ENCODE measurements at regions not wholly inside any gene's neighbourhood (a gene's known extent, or its start where the extent isn't known, plus 50 kb on each side); places are given as distances from the start of the nearest gene placed in this dataset.

DNA sequence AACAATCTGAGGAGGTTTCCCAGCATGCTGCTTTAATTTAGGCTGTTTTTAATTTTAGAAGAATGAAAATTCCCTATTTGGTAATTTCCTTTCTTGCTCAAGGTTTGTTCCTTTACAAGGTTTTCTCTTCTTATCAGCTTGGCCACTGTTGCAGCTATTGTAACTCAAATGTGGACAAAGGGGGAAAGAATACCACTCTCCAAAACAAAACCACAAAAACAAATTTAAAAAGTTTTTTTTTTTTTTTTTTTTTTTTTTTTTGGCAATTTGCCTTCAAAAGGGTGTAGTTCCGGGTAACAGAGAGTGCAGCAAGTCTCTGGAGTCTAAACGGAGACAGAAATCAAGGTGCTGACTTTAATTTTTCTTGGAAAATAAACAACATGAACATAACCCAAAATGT is 306.4 kb upstream of the ARGLU1 start:
- no peak for DNase-seq (ENCODE audit: extremely low read depth in 1 of 2, low read depth in 1 of 2)

DNA sequence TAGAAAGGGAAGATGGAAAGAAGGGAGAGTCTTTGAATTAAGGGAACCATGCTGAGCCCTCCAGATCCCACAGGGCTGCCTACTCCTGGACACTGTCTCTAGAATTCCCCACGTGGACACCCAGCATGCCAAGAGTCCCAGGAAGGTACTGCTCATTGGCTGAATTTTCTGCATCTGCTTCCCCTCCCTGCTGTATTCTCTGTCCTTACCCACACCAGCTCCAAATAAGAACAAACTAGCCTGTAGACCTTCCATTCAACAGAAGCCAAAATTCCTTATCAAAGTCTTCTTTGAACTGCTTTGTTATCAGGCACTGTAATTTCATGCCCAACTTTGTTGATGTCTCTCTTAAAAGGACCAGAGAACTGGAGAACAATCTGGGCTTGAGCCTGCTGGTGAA is 305.9 kb upstream of the ARGLU1 start:
- DNase-seq (ENCODE audit: extremely low read depth in 1 of 2, low read depth in 1 of 2) = no peak

DNA sequence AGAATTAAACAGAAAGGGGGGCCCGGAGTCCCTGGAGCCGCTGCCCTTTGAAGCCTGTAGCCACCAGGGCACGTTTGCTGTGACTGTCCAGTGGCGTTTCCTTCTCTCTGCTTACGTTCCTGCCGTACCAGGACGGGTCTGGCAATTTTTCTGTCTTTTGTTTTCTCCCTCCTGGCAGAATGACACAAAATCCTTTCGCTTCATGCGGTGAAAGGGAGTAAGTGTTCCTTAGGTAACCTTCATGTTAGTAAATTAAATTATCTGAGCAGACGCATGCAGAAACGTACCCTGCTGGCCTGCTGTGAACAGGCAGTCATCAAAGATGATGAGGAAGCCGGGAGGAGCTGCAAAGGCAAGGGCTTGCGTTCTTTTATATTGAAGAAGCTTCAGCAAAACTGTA is 299.3 kb upstream of the ARGLU1 start:
- no peak for DNase-seq (ENCODE audit: extremely low read depth in 1 of 2, low read depth in 1 of 2)

DNA sequence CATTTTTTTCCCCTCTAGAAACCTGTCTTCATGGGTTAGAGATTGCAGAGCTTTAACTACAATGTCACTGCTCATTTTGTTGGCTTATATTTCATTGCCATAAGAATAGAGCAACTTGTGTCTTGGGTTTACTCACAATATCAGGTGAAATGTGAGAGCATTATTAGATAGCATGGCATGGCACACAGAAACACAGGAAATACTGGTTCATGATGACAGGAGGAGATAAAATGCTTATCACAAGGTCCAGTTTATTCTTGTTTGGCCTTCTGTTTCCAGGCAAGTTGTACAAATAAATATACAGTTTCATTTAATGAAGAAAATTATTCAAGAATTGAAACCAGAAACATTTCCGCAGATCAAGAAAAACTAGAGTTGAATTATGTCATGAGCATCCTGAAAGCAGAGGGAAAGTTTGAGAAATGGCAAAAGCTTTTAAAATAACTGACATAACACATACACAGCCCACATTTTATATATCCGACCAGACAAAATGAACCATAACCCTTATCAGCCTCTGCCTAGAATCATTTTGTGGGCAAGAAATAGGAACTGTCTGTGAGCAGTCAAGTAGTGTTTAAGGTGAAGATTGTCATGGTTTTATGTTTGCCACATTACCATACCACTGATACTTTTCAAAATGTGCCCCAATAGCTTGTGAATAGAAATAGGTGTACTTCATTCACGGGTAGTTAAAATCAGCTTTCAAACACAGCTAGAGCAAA is 297.9 kb upstream of the ARGLU1 start:
- no peak for DNase-seq (ENCODE audit: extremely low read depth in 1 of 2, low read depth in 1 of 2)

DNA sequence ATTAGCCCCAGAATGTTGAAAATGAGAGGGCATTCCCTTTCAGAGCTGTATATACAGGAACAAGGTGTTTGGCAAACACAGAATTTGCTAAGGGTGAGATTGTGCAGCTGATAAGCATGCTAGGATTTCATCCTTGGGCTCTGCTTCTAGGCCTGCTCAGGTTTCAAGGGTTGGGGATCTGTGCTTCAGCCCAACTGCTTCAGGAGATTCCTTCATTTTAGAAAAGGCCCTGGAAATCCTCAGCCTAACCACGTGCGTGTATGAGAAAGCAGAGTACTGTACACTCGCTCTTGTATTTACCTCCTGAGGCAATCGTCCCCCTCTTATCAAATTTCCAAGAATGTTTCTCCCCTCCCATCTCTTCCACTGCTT is 291.6 kb upstream of the ARGLU1 start:
- no peak for DNase-seq (ENCODE audit: extremely low read depth in 1 of 2, low read depth in 1 of 2)

DNA sequence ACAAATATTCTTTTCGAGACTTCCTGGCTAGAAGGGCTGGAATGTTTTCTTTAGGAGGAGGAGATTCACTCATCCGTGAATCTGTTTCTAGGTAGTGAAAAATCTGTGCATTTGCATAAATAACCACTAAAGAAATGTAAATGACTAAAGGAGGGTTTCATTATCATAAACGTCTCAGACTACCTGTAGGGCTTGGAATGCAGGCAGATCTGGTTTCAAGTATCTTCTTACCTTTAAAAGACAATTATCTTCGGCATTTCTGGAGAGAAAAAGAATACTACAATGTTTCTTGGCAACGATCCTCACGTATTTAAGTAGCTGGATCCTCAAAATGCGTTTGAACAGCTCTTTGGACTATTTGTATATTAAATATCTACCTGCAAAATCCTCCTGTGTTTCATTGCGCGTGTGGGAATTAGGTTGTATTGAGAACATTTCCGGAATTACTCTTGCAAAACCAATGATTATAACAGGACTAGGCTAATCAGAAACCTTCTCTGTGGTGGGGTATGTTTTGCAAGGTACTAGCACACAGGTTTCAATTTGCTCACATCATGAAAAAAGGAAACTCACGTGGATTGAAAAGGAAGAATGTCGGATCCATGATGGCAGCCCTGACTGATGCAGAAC is 291.1 kb upstream of the ARGLU1 start:
- DNase-seq (ENCODE audit: extremely low read depth in 1 of 2, low read depth in 1 of 2) = no peak

DNA sequence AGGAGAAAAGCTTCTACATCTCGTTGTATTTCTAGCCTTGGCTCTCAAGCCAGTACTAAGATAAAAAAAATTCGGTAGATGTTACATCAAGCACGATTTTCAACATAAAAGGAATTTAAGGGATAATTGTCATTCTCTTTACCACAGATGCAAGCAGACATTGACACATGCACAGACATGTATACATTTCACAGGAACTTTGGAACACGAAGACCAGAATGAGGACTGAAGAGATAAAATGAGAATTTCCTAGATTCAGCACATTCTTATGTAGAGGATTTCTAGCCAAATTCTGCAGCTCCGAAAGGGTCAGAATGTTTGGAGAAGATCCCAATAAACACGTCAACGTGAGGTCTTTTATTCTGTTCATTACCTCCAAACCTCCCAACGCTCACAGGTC is 284.5 kb upstream of the ARGLU1 start:
- DNase-seq (ENCODE audit: extremely low read depth in 1 of 2, low read depth in 1 of 2) = no peak

DNA sequence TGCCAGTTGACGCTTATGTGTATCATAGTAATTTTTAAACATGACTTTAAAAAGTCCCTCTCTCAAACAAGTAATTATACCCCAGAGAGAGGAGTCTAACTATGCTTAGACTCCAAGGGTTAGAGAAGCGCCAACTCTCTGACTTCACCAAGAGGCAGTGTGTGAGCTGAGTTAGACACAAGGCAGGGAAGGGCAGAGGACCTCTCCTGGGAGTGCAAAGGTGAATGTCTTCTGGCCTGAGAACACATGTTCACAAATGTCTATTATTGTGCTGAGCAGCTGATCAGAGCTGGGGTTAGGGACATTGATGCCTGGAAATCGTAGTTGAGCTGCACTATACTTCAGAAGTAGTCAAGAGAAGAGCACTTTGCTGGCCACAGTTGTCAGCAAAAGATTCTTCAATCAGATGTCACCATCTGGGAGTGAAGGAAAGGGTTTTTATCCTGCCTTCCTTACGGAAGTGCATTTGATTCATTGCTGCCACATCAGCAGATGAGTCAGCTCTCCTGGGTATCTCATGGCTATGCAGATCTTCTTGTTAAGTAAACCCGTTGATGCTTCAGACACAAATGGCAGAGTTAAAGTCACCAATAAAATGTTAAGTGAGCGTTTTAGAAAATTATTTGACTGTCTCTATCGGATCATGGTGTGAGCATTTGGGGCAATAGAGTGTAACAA is 283.2 kb upstream of the ARGLU1 start:
- no peak for DNase-seq (ENCODE audit: extremely low read depth in 1 of 2, low read depth in 1 of 2)

DNA sequence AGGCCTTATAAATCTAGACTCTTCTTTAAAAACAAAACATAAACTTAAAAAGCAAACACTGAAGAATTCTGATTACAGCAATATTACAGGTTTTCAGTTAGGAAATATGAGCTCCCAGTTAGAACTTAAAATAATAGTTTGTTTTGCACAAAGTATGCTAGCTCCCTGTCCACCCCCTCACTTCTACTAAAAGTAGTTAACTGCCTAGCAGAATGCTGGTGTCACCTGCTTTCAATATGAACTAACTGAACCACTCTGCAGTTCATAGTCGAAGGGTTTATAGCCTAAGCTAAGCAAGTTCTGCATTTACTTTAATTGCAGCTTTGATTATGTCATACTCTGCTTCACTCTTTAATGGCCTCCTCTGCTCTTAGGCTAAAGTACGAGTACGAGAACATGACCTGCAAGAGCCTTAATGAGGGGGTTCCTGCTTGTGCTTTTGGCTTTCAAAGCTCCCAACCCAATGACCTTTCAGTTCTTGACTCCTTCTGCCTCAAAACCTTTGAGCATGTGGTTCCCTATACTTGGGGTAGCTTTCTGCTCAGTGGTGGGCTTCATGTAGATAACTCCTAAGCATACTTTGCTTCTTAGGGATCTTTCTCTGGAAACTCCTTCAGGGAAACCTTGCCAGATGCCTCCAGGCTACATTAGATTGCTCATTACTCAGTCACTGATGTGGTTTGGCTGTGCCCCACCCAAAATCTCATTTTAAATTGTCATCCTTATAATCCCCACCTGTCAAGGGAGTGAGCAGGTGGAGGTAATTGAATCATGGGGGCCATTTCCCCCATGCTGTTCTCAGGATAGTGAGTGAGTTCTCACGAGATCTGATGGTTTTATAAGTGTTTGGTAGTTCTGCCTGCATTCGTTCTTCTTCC is 278.9 kb upstream of the ARGLU1 start:
- DNase-seq (ENCODE audit: extremely low read depth in 1 of 2, low read depth in 1 of 2) = no peak

DNA sequence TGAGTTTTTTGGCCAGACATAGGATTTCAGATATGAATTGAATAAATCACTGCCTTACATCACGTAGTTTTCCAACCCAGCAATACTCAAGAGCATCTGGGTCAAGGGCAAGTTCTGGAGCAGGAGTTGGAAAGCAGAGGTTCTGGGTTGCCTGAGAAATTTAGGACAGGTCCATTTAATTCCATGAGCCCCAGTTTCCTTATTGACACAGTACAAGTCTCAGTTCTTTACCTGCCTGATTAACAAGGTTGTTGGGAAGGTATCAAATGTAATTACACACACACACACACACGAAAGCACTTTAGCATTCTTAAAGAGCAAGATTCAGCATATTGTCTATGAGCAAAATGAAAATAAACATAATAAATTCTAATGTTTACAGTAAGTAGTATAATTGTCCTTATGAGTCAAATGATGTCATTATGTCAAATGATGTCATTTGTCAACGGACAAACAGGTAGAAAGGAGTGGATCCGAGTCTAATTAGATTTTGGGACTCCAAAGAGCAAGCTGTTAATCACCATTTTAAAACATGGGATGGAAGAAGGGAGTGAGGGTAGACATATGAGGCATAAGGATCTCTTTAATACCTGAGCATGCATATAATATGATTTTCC is 268.4 kb upstream of the ARGLU1 start:
- DNase-seq (ENCODE audit: extremely low read depth in 1 of 2, low read depth in 1 of 2) = no peak

DNA sequence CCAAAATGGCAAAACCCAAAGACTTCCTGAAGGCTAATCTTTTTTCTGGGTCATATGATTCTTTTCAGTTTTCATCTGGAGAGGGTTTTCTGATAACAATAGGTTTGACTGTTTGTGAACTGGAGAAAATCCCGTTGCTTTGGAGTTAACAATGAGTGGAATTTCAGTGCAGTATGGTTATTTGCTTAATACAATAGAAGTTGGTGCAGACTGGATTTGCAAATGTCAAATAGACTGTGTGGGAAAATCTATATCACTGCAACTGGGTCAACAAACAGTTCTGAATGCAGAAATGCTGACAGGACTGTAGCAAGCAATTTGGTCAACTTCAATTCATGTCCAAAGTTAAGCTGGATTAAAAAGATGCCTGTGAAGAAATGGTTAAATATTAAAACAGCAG is 267.5 kb upstream of the ARGLU1 start:
- no peak for DNase-seq (ENCODE audit: extremely low read depth in 1 of 2, low read depth in 1 of 2)

DNA sequence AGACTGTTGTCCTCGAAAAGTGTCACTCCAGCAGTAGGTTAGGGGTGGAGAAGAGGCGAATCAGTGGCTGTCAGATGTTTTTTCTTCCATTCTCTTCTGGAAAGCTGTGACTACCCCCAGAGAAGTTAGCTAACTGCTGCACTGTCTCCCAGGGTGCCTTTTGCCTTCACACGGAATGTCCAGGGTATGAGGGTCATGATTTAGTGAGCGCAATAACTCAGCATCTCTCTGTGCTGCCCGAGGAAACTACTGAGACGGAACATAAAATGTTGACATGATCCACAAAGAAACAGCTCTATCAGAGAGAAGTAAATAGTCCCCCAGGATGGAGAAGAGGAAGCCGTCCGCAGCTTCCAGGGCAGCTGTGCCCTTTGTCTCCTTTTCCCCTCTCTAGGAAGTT is 254.0 kb upstream of the ARGLU1 start:
- DNase-seq (ENCODE audit: extremely low read depth in 1 of 2, low read depth in 1 of 2) = no peak

DNA sequence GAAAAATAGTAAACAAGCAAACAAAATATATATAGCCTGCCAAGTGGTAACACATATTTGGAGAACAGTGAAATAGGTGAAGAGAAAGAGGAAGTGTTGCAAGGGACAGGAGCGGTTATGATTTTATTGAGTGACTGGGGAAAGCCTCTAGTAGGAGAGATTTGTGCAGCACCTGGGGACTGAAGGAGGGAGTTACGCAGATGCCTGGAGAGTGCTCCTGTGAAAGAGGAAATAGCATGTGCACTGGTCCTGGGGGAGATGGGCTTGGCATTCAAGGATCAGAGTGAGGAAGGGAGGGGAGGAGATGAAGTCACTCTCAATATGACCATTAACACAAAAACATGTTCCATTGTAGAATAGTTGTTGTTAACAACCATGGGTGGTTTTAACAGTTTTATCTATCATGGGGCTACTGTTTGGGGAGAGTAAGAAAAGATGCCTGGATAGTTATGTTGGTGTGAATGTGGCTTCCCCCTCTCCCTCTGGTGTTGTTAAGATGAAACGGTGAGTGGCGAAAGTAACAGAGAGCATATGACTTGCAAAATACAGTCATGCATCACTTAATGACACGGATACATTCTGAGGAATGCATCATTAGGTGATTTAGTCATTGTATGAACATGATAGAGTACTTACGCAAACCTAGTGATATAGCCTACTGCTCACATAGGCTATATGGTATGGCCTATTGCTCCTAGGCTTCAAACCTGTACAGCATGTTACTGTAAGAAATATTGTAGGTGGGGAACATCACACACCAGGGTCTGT is 251.7 kb upstream of the ARGLU1 start:
- no peak for DNase-seq (ENCODE audit: extremely low read depth in 1 of 2, low read depth in 1 of 2)

DNA sequence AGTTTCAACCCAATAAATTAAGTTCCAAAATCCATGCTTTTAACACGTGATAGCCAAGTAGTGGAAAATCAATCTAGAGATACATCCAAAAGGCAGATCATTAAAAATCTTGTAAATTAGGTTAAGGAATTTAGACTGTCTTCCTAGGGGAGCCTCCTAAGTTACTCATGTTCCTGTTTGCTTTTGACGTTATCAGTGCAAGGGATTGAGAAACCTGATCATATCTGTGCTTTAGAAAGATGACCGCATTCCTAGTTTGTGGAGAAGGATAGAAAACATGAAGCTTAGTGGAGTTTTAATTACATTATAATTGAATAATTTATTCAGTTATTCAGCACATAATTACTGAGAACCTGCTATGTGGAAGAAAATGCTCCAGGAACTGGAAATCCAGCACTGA is 251.0 kb upstream of the ARGLU1 start:
- DNase-seq (ENCODE audit: extremely low read depth in 1 of 2, low read depth in 1 of 2) = no peak

DNA sequence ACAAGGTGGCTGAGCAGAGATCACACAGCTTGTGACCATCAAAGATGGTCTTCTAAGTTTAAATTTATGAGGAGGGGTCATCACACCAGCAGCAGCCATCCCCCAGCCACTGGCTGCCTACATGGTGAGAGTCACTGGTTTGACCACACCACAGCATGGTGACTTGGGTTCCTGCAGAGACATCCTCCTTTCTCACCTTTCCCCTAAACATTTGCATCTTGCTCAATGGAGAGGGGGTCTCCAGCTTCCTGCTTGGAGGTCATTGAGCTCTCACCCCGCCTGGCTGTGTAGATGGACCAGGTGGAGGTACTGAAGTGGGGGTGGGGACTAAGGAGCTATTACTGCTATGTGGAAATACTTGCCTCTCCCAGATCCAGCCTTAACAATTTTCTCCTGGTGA is 247.6 kb upstream of the ARGLU1 start:
- no peak for DNase-seq (ENCODE audit: extremely low read depth in 1 of 2, low read depth in 1 of 2)

DNA sequence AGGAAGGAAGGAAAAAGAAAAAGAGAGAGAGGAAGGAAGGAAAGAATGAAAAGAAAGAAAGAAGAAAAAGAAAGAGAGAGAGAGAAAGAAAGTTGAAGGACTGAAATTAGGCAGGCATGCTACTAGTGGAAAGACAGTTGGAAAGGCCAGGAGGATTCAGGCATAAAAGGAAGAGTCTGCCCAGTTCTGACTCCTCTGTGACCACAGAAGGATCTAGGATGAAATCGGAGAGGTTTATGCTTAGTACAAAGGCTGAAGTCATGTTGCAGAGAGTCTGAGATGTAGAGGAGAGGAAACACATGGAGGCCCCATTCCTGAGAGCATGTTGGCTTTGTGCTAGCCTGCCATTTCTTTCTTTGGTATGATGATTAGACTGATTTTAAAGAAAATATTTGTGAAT is 246.5 kb upstream of the ARGLU1 start:
- no peak for DNase-seq (ENCODE audit: extremely low read depth in 1 of 2, low read depth in 1 of 2)

DNA sequence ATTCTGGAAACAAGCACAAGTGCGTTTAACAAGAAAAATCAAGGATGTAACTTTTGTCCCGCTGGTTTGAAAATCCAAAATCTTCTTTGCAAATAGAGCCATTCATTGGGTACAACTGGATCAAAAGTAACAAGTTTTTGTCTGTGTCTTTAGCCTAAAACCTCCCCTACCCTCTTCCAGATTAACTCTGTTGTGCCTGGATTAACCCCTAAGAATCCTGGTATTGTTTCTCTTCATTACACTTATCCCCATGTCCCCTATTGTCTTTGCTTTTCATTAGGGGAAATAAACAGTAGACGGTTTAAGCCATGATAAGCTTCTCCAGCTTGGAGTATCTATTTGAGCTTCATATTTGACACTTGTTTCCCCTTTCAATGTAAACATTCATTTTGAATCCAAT is 242.1 kb upstream of the ARGLU1 start:
- DNase-seq (ENCODE audit: extremely low read depth in 1 of 2, low read depth in 1 of 2) = no peak

DNA sequence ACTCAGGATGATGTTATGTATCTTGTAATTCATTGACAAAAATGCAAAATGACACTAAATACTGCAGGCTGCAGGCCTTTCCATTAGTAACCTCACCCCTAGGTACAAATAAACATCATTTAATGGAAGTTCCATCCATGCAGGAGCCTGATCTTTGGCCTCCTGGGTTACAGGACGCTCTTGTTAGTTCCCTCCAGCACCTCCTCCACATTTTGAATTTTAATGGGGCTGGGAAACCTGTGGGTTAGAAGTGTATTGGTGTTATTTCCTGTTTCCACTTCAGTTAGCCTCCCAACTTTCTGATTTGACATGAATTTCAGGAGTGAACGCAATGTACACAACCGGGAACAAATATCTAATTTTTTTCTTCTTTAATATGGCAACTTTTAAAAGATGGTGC is 237.1 kb upstream of the ARGLU1 start:
- no peak for DNase-seq (ENCODE audit: extremely low read depth in 1 of 2, low read depth in 1 of 2)

DNA sequence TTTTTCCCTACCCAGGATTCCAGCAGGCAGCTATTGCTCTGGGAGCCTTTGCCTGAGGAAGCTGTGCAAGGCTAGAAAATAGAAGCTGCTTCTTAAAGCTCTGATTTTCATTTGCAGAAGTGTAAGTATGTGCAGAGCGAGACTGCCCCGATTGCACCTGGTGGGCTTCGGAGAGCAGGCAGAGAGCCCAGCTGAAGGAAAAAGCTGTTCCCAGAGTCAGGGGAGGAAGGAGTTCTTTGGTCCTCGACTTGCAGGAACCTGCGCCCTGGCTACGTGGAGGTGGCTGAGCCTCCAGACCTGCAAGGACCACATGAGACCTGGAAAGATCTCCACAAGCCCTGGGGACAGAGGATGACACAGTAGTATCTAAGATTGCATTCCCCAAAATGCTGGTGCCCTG is 235.0 kb upstream of the ARGLU1 start:
- no peak for DNase-seq (ENCODE audit: extremely low read depth in 1 of 2, low read depth in 1 of 2)

DNA sequence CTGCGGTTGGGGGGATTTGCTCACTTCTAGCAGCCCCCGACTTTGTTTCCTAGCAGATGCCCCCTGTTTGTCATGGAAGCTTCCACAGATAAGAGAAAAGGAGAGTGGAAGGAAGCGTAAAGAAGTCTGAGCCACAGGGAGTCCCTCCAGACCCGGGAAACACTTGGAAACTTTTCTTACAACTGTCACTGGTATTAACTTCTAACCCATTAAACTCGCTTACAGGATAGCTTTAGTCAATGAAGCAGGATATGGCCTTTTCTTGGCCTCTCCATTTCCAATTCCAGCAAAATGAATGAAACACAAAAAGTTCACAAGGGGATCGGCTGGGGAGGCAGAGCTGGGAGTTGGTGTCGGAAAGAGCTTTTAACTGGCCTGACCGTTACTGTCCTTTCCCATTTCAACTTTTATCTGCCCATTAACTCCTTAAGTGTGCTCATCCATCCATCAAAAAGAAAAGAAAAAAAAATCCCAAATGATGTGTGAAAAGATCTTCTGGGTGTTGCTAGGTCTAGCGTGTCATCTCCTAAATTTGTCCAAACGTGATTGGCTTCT is 231.9 kb upstream of the ARGLU1 start:
- DNase-seq (ENCODE audit: extremely low read depth in 1 of 2, low read depth in 1 of 2) = no peak
